HG02884 (cell line): ENCODE measurements at regions not wholly inside any gene's neighbourhood (a gene's known extent, or its start where the extent isn't known, plus 50 kb on each side); places are given as distances from the start of the nearest gene placed in this dataset.

ENCODE experiments used
- ATAC-seq: cut with Tn5 transposase; IDR thresholded peaks from one replicate; pipeline ENCODE4 v1.9.1; 2021; ENCODE audit warnings: mild to moderate bottlenecking, moderate library complexity; ENCODE audit not compliant: unreplicated experiment

DNA sequence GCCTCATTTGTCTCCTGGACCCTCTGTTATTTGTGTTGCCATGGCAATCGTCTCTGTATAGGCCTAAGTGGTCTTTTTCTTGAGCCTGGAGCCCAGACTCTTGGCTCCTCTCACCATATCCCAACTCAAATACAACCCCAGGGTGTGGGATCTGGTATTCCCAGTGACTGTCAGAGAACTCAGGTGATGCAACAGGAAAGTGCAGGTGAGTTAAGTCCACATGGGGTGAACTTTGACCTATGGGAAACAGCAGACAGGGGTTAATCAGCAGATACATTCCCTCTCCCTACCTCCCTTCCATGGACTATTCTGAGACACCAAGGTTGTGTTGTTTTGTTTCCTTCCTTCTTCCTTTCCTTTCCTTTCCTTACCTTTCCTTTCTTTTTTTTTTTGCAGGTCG, 130.9 kb upstream of the RPS6KA3 start:
- ATAC-seq, result no peak

DNA sequence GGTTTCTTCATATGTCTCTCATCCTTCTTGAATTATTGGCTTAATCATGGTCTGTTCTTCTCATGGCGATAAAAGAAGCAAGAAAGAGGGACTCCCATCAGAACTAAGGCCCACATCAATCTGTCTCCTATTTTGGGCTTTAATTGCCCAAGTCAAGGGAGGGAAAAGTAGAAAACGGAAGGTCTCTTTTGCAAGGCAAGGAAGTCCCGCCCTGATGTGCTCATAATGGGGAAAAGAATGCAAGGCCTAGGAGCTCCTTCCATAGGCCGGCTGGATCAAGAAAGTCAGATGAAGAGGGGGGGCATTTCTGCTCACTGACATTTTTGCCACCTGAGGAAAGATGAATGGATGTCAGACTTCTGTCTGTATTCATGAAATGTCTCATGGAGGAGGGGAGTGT, 127.7 kb upstream of the RPS6KA3 start:
- no peak for ATAC-seq

DNA sequence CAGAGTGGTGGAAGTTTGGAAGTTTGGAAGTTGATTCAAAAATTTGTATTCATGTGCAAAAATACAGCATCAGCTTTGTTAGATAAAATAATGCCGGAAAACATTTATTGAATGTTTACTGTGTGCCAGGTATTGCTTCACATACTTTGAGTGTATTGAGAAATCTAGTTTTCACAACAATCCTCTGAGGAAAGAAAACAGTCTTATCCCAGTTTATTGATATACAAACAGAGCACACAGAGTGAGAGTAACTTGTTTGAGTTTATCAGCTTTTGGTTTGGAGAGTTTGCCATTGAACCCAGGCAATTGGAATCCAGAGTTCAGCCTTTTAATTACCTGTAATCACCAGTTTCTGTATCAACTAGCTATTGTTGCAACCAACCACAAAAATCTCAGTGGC, 127.2 kb upstream of the RPS6KA3 start:
- ATAC-seq, result no peak

DNA sequence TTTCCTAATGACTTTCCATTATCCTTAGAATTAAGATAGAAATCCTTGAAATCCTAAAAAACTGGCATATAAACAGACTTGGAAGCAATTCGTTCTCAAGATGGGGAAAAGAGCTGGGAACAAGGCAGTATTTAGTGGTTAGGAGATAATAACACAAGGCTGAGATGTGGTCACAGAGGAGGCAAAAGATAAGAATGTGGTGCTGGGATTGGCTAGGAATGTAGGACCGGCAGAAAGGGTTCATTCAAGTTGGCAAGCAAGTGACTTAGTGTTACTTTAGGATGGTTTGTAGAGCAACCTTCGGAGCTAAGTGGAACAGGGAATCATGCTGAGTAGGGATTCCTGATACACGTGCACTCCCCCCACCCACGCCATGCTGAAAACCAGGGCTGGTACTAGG, 121.9 kb upstream of the RPS6KA3 start:
- ATAC-seq, result no peak

DNA sequence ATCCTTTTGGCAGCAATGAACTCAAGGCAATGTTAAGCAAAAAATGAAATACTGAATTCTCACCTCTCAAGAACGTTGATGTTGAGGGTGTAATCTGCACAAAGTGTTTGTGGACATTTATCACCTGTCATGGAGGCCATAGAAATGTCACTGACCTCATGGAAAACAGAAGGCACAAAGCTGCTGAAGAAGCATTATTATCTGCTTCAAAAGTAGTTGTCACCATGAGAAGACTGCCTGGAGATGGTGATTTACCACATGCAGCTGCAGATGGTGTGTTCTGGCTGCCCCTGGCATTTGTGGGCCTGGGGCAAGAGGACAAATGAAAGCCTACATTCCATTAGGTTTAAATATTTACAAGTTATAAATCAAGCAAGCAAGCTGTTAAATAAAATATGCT, 116.8 kb upstream of the RPS6KA3 start:
- ATAC-seq, result no peak

DNA sequence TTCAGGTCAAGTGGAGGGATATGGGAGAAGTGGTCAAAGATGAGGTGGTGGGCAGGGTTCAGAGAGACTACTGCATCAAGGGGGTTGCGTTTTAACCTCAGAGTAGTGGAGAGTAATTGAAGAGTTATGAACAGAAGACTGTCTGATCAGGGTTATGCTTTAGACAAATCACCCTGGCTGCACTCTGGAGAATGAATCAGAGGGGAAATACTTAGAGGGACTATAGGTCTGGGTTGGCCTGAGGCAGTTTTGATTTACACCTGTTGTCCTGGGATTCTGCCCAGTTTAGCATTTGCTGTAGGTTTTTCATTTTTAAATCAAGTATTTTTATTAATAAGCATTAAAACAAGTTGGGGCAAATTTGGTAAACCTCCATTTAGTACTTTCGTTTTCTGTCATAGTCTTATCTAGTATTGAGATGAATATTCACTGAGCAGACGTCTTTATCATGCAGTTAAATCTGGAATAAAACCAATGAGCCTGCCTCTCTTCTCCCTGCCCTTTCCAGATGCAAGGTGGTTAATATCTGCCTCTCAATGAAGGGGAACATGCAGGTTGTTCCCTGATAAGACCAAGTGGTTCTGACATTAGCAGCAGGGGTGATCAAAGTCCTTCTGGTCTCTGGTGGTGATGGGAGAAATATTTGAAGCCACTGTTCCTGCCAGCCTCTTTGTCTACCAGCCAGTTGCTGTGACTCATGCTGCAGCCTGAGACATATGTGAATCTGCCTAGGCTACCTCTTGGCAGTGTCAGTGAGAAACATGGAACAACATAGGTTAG, 116.0 kb upstream of the RPS6KA3 start:
- peak; percentile 64 for ATAC-seq

DNA sequence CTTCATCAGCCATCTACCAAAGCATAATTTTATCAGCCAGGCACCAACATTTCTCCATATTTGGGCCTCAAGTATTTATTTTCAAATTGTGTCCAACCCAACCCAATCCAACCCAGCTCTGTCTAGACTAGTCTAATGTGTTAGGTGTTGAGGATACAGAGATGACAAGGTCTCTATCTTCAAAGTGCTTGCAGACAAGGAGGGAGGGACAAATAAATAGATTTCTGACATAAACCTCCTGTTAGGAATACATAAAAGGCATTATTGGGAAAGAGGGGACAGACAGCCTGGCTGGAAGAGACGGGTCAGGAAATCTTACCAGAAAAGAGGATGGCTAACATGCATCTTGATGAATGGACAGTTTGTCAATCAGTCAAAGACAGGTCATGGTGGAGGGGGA, 115.4 kb upstream of the RPS6KA3 start:
- ATAC-seq, result no peak

DNA sequence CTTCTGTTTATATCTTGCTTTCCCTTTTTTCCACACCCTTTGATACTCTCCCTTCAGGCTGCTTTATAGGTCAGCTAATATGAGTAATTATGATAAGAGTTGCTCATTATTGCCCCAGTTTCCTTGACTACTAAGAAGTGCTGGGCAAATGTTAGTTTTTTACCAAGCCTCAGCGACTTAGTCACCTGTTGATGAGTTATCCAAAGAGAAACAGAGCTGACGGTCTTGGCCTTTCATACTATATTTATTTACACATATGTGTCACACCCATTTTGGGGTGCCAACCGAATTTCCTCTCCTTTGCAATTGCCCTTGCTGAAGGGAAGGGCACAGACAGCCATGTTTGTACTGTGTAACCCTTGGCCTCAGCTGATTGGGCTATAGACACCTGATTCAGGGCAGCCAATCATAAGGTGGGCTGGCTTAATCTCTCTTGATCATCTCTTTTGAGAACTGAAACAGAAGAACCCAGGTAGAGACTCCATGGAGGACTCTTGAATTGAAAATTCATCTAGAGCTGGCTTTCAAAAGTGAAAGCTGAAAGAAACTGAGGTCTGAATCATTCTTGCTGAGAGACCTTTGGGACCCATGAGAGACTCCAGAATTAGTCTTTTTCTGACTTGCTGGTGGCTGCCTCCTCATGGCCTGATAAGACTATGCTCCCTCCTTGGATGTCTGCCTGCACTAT, 111.7 kb upstream of the RPS6KA3 start:
- ATAC-seq, result peak; percentile 36

DNA sequence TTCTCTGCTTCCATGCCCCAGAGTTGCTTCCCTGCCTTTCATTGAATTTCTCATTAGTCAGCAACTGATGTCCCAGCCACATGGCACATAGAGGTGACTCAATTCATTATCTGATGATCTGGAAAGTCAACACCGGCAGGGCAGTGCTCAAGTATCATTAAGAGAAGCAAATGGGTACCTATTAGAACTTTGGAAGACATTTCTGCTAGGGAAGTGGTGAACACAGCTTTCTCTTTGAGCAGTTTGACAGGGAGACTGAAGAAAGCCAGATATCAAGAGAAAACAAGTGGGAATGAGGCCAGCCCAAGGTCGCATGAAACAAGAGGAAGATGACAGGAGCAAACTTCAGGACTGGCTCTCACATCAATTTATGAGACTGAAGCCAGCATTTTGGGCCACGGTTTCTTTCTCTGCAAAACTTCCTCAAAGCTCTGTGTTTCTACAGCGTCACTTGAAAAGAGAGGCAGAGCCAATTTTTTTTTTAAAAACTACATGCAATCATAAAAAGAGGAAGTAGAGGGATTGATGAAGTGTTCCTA, 108.3 kb upstream of the RPS6KA3 start:
- ATAC-seq, result no peak

DNA sequence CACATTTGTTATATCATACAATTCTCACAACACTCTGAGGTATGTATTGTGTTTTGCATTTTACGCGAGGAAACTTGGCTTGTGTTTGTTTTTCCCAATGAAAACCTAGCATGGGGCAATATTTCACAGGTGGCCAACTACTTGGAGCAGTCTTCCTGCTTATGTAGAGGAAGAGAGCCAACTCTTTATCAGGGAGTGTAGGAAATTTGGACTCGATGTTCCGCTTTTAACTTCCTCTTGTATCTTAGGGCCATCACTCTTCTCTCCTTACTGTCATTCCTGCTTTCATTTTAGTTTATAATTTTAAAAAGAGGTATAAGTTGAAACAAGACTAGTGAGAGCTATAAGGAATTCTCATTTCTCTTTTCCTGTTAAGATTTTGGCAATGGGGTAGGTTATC, 107.7 kb upstream of the RPS6KA3 start:
- no peak for ATAC-seq

DNA sequence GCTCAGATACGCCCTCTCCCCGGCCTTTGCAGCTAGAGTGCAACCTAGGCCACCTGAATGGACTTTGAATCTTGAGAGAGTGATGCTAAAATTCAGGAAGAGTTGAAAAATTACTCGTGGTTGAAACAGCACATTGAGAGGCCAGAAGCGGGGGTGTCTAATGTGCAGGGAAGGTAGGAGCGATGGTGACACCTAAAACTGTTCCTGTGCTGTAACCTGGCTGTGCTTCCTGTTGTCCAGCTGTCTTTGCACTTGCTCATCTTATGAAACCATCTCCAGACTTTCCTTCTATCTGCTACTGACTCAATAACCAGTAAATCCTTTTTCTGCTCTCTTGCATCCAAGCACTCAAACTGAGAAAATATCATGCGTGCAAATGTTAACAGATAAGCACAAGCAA, 106.4 kb upstream of the RPS6KA3 start:
- ATAC-seq, result no peak

DNA sequence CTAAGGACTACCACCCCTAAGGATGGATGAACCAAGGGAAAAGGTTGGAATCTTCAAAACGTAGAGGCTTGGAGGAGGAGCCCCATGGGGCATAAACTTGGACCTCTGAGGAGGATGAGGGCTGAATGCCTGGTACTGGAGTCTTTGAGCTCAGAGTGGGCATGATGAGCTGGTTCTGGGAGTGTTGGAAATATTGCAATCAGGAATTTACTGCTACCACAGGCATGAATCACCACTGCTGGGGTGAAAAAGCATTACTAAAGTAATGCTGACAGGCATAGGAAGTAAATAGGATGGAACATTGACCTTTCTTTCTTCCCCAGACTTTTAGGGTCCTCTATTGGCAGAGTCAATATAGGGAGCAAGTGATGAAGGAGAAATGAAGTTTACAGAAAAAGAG, 105.8 kb upstream of the RPS6KA3 start:
- no peak for ATAC-seq

DNA sequence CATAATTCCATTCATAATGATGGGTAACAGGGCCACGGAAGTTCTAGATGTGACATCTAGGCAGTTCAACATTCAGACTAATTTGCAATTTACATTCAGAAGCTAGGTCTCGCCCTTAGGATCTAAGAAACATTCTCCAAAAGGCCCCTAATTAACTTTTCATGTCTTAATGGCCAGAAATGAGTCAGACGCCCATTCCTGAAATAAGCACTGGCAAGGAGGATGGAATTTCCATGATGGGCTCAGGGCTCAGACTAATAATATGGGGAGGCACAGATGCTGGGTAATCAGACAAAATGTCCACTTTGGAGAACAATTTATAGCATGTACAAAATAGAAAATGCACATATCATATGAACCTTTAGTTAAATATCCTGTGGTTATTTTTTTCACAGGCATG, 102.8 kb upstream of the RPS6KA3 start:
- no peak for ATAC-seq

DNA sequence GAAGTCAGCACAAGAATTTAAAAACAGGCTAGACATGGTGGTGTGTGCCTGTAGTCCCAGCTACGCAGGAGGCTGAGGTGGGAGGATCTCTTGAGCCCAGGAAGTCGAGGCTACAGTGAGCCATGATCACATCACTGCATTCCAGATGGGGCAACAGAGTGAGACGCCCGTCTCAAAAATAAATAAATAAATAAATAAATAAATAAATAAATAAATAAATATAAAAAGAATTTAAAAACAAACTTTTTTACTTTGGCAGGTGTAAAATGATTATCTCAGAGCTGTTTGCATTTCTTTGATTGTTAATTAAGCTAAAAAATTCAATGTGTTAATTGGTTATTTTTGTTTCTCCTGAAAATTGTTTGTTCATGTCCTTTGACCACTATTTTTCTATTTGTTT, 97.5 kb upstream of the RPS6KA3 start:
- ATAC-seq, result no peak

DNA sequence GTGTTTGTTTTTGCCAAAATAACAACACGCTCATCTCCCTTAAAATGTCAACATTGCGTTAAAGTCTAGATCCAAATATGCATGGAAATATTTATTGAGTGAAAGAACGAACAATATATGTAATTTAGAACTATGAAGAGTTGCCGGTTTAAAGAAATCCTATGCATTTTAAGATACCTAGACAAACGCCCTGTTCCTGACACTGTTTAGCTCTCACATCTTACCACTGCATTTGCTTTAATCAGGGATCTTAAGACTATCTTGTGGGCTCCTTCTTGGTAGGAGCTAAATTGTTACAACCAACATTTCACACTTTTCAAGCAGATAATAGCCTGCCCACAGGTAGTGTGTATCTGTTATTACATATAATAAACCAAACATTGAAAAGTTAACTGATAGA, 96.6 kb upstream of the RPS6KA3 start:
- no peak for ATAC-seq

DNA sequence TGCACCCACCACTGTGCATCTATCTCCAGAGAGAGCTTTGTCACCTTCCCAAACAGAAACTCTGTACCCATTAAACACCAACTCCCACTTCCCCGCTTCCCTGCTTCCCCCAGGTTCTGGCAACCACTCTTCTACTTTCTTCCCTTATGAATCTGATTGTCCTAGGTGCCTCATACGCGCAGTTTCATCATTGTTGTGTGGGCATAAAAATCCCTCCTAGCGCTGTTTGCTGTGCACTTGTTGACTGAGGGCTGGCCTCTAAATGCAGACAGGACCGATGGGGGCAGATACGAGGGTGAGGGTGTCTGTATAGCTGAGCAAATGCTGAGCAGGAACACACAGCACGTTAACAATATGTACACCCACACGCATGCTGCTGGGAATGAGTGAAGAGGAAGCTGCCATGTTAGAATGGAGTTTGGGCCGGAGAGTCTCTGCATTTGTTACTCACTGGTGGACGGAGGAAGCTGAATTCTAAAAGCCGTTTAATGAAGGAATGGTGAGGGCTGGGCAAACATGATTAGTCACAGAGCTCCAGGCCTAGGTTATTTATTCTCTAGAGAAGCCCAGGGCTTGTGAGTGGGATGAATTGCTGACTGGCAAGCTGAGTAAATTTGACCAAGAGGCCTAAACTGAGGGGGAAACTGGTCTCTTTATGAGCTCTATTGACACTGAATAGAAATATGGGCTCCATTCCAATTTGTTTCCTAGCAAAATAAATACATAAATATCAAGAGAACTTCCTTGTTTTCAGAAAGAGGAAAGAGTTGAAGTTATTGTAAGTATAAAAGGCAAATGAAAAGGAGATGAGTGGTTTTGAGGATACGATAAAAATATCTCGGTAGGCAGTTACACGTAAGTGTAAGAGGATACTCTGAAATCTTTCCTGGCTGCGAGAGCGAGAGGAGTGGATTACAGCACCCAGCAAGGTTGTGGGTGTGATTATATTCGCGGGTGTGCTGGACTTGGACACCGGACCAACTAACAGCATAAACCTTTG, 95.9 kb upstream of the RPS6KA3 start:
- no peak for ATAC-seq

DNA sequence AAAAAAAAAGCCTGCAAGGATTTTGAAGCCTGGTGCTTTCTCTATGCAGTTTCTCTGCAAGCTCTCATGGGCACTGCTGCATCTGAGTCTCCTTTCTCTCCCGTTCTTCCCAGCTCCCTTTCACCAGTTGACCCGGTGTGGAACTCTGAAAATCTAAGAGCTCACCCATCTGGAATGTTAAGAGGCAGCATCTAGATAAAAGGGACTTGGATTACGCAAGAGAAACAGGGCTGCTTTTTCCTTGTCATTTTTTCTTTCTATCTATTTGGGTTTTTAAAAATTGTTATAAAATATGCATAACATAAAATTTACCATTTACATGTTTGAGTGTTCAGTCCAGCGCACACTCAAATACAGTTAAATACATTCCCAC, 95.2 kb upstream of the RPS6KA3 start:
- ATAC-seq, result no peak

DNA sequence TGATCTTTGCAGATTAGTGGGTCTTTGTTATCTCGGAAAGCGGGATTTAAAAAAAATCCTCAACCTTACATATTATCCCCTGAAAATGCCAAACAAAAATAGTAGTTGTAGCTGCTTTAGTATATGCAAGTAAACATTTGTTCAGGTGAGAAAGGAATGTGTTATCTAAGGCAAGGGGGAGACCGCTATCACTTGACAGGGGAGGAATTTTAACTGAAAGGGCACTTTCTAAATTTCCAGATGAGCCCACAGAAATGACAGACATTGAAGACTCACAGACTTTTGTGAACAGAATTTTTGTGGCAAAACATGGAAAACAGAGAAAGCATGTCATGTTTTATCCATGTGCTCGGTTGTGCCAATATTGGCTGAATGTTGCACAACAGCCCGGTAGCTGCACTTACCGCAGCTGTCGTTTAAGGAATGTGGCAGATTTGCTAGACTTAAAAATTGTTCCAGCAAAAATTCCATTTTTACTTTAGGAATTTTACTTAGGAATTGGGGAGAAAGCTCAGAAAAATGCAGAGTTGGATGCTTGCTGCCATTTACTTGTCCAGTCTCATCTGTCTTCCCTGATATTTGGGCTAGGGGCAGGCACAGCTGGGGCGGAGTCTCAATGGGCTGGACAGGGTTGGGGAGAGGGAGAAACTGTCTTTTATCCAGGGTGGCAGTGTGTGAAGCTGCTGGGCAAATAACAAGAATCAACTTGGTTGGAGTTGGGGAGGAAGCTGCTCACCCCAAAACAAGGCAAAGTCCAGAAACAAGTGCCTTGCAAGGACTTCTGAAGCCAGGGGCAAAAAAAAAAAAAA, 94.6 kb upstream of the RPS6KA3 start:
- ATAC-seq, result no peak

DNA sequence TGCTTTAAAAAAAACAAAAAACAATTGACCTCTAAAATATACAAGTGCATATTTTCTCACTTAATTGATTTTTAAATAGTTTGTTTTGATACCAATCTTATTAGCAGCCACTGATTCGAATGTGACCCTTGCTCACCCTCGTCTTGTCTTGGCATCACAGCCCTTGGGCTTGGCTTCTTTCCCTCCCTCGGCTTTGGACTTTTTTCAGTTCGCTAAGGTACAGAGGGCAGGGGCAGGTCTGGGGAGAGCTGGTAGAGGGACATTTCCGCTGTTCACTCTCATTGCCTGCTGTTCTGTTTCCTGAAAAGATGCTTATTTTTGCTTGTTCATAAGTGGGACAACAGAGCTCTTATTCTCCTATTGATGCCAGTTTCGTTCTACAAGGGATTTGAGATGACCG, 88.5 kb upstream of the RPS6KA3 start:
- no peak for ATAC-seq

DNA sequence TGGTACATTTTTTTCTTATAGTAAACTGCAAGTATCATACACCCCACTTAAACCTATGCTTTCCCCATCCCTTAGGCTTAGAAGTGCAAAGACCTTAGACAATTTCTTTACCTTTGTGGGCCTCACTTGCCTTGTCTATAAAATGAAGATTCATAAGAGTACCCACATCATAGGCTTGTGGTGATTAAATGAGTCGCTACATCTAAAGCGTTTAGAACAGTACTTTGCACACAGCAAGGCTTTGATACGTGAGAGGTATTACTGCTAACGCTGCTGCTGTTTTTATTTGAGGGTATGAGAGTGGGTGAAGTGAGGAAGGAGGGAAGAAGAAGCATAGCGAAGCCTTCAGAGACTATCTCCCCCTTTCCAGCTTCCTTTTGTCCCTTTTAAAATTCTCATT, 87.8 kb upstream of the RPS6KA3 start:
- no peak for ATAC-seq
